Pancreas (tissue), 10 donors: ENCODE measurements at regions not wholly inside any gene's neighbourhood (a gene's known extent, or its start where the extent isn't known, plus 50 kb on each side); places are given as distances from the start of the nearest gene placed in this dataset.

Experiments used
- ATAC-seq, 4 donors: fragments of 200-7000 bp; cut with Tn5 transposase; one replicate each; pipeline versions ENCODE4 v1.8.0 to v1.9.1; 2020; ENCODE audit warnings: mild to moderate bottlenecking in 4 of 4, moderate library complexity in 4 of 4
- DNase-seq, 6 donors: peaks; one replicate each; pipeline ENCODE4 v3.0.0-alpha.2; 2020
- FAIRE-seq: peaks from 2 replicates; lab custom pipeline; 2012; peaks lifted over from hg19 to GRCh38; lab: Jason Lieb, UNC
- H3K27ac ChIP-seq, 4 donors: fragments of 200-600 bp; sonication (generic); 1 replicate in 3 of 4; 2 replicates in 1 of 4; pipeline versions ENCODE4 v1.5.0 to v1.8.0; 2020
- H3K27me3 ChIP-seq, 4 donors: fragments of 200-600 bp; one replicate each; pipeline ENCODE4 v1.8.0; 2021
- H3K36me3 ChIP-seq, 3 donors: fragments of 200-600 bp; sonication (generic) in 1 of 3; one replicate each; pipeline versions ENCODE4 v1.5.0 to v1.8.0; 2020 to 2021
- H3K4me1 ChIP-seq, 3 donors: fragments of 200-600 bp; one replicate each; pipeline ENCODE4 v1.8.0; 2021
- H3K4me3 ChIP-seq, 4 donors: fragments of 200-600 bp; sonication (generic) in 2 of 4; one replicate each; pipeline versions ENCODE4 v1.5.0 to v1.8.0; 2020 to 2021
- H3K9me3 ChIP-seq, 4 donors: fragments of 200-600 bp; one replicate each; pipeline ENCODE4 v1.8.0; 2021
- CTCF ChIP-seq, 4 donors: fragments of 200-600 bp; sonication (generic) in 3 of 4; IDR thresholded peaks; one replicate each; pipeline versions ENCODE4 v1.5.0 to v1.8.0; 2021; ENCODE audit warnings: antibody characterized with exemption in 4 of 4
- WGBS, 2 donors: extraction: QIAGEN DNeasy Blood & Tissue Kit; methylation state at CpG; one replicate each; pipeline ENCODE4 v1.1.7; 2013; 5-methylcytosine and 5-hydroxymethylcytosine counted together
- intact Hi-C, 3 donors: fragments of 100-400 bp; cut with DNase I; formaldehyde crosslinking; loops; one replicate each; pipeline versions ENCODE4 v1.11.1 to v1.14.2; 2022
- donor health status: healthy with polysubstance abuse.
- donor health status: DM: no; HTN: no; CAD: no; lungs with moderate emphysema.
- donor health status: DM: no; HTN: no; CAD: no.
- donor health status: control.
- donor health status: control.
- donor health status: Bipolar disorder and iron deficiency.
- donor health status: DM: yes; HTN: yes; CAD: no.
- donor health status: DM: no; HTN: no; CAD: no.
- donor health status: DM: no; HTN: no; CAD: no.
- donor health status: DM: yes; HTN: yes; CAD: no.

- DNase-seq, result no peak
- no peak for TF ChIP-seq CTCF (IDR thresholded peaks at IDR 0.05)
- no peak overlapping the region for H3K27ac ChIP-seq
- H3K36me3 ChIP-seq, result no peaks in the 10 kb centered on the region
- H3K9me3 ChIP-seq, result peaks cover 0 to 4% (median 0%) of the 10 kb centered on the region in 4 donors
- ATAC-seq, result no peak
- H3K4me1 ChIP-seq, result no peaks in the 10 kb centered on the region
- H3K4me3 ChIP-seq, result no peak overlapping the region
- intact Hi-C loops, result no loop called here
- no peaks in the 10 kb centered on the region for H3K27me3 ChIP-seq
- FAIRE-seq, result no peak
Measured at GRCh38 chr3:189519458-189519857, 111.7 kb upstream of the TP63 start.

- 68 to 86% methylated on average over 1 of the region's 1 CpG for WGBS, 2 donors
Measured at GRCh38 chr3:189529468-189529867, 101.7 kb upstream of the TP63 start.

GRCh38 chr3:189529889-189530471 lies 101.2 kb upstream of the TP63 start:
- no peaks in the 10 kb centered on the region for H3K4me1 ChIP-seq
- no peak overlapping the region for H3K27ac ChIP-seq
- WGBS, 2 donors, result 65 to 81% methylated on average over 5 of the region's 5 CpGs
- ATAC-seq (no peak), DNase-seq (no peak), FAIRE-seq (no peak)
- no peak overlapping the region for H3K4me3 ChIP-seq
- H3K36me3 ChIP-seq, result no peaks in the 10 kb centered on the region
- no peak for TF ChIP-seq CTCF (IDR thresholded peaks at IDR 0.05)
- intact Hi-C loops, result no loop called here
- H3K27me3 ChIP-seq, result no peaks in the 10 kb centered on the region
- no peaks in the 10 kb centered on the region for H3K9me3 ChIP-seq

More at GRCh38 chr3:189529468-189529867, 101.7 kb upstream of the TP63 start:
- Histone ChIP-seq H3K27ac (no peak overlapping the region), H3K36me3 (no peaks in the 10 kb centered on the region), H3K4me1 (no peaks in the 10 kb centered on the region), H3K27me3 (no peaks in the 10 kb centered on the region), H3K9me3 (no peaks in the 10 kb centered on the region), H3K4me3 (no peak overlapping the region)
- intact Hi-C loops, result no loop called here
- FAIRE-seq (no peak), ATAC-seq (no peak), DNase-seq (no peak)
- TF ChIP-seq CTCF (IDR thresholded peaks at IDR 0.05), result no peak

GRCh38 chr3:189530822-189531221 lies 100.4 kb upstream of the TP63 start:
- no peak for FAIRE-seq
- no peak overlapping the region for H3K4me3 ChIP-seq
- H3K27ac ChIP-seq, result no peak overlapping the region
- no peak for ATAC-seq
- TF ChIP-seq CTCF (IDR thresholded peaks at IDR 0.05), result no peak
- WGBS, 2 donors, result 36 to 38% methylated on average over 4 of the region's 4 CpGs
- H3K27me3 ChIP-seq, result no peaks in the 10 kb centered on the region
- no peak for DNase-seq
- intact Hi-C loops, result no loop called here
- no peaks in the 10 kb centered on the region for H3K4me1 ChIP-seq
- no peaks in the 10 kb centered on the region for H3K9me3 ChIP-seq
- no peaks in the 10 kb centered on the region for H3K36me3 ChIP-seq

- Histone ChIP-seq H3K27me3 (no peaks in the 10 kb centered on the region), H3K4me3 (no peak overlapping the region), H3K4me1 (no peaks in the 10 kb centered on the region), H3K36me3 (no peaks in the 10 kb centered on the region), H3K27ac (no peak overlapping the region), H3K9me3 (no peaks in the 10 kb centered on the region)
- DNase-seq (no peak), FAIRE-seq (no peak), ATAC-seq (no peak)
- 47 to 57% methylated on average over 2 of the region's 2 CpGs for WGBS, 2 donors
- TF ChIP-seq CTCF (IDR thresholded peaks at IDR 0.05), result no peak
- intact Hi-C loops, result no loop called here
Measured at GRCh38 chr3:189531271-189531670, 99.9 kb upstream of the TP63 start.
